GM12891 (cell line): ENCODE measurements at regions not wholly inside any gene's neighbourhood (a gene's known extent, or its start where the extent isn't known, plus 50 kb on each side); places are given as distances from the start of the nearest gene placed in this dataset.

Source experiments
- DNase-seq: peaks from one replicate; pipeline ENCODE4 v3.0.0; 2011; ENCODE audit warnings: low spot score; ENCODE audit not compliant: insufficient read length
- FAIRE-seq: peaks from 2 replicates; lab custom pipeline; 2011; peaks lifted over from hg19 to GRCh38; lab: Jason Lieb, UNC
- PAX5 ChIP-seq: IDR thresholded peaks from 2 replicates; pipeline ENCODE4 v1.6.1; 2011; ENCODE audit warnings: low read length, moderate library complexity, mild to moderate bottlenecking; ENCODE audit not compliant: insufficient read depth, severe bottlenecking
- POLR2A ChIP-seq: IDR thresholded peaks from 2 replicates; pipeline ENCODE4 v1.6.1; 2011; ENCODE audit warnings: low read depth, low read length, control low read depth
- POLR2AphosphoS5 ChIP-seq: IDR thresholded peaks from 2 replicates; pipeline ENCODE4 v1.6.1; 2011; ENCODE audit warnings: low read depth, low read length, control low read depth
- POU2F2 ChIP-seq: IDR thresholded peaks from 2 replicates; pipeline ENCODE4 v1.6.1; 2011; ENCODE audit warnings: low read depth, mild to moderate bottlenecking, control low read depth, low read length, moderate library complexity
- SPI1 ChIP-seq: IDR thresholded peaks from 2 replicates; pipeline ENCODE4 v1.6.1; 2011; ENCODE audit warnings: low read depth, low read length, control low read depth
- TAF1 ChIP-seq: IDR thresholded peaks from 2 replicates; pipeline ENCODE4 v1.6.1; 2011; ENCODE audit warnings: low read depth, low read length, control low read depth

GRCh38 chr6:147642458-147642857 lies 134.0 kb downstream of the SAMD5 start:
- no peak for TF ChIP-seq SPI1
- TF ChIP-seq POLR2A, result no peak
- TF ChIP-seq POU2F2, result no peak
- no peak for TF ChIP-seq TAF1
- no peak for TF ChIP-seq POLR2AphosphoS5
- no peak for TF ChIP-seq PAX5
- DNase-seq (no peak), FAIRE-seq (no peak)

GRCh38 chr6:147643341-147644200 lies 135.1 kb downstream of the SAMD5 start:
- DNase-seq (no peak), FAIRE-seq (no peak)
- TF ChIP-seq POLR2AphosphoS5, result no peak
- no peak for TF ChIP-seq PAX5
- TF ChIP-seq POLR2A, result no peak

- FAIRE-seq, result no peak
- TF ChIP-seq SPI1 (no peak), POLR2AphosphoS5 (no peak), PAX5 (no peak), POU2F2 (no peak), TAF1 (no peak), POLR2A (no peak)
- DNase-seq, result no peak
These were observed 140.4 kb downstream of the SAMD5 start for GRCh38 chr6:147648916-147649315.

GRCh38 chr6:147651249-147652063 lies 143.0 kb downstream of the SAMD5 start:
- no peak for FAIRE-seq
- no peak for TF ChIP-seq POLR2AphosphoS5
- no peak for TF ChIP-seq SPI1
- no peak for TF ChIP-seq POU2F2
- no peak for TF ChIP-seq PAX5
- no peak for TF ChIP-seq POLR2A
- TF ChIP-seq TAF1, result no peak
- no peak for DNase-seq

GRCh38 chr6:147653631-147654030 lies 145.1 kb downstream of the SAMD5 start:
- no peak for TF ChIP-seq PAX5
- FAIRE-seq (no peak), DNase-seq (no peak)

- DNase-seq, result no peak
- no peak for FAIRE-seq
- TF ChIP-seq POLR2AphosphoS5, result no peak
- no peak for TF ChIP-seq POU2F2
- no peak for TF ChIP-seq SPI1
- no peak for TF ChIP-seq PAX5
- TF ChIP-seq TAF1, result no peak
- TF ChIP-seq POLR2A, result no peak
These were observed 145.8 kb downstream of the SAMD5 start for GRCh38 chr6:147654103-147654845.

GRCh38 chr6:147660334-147661311 lies 152.1 kb downstream of the SAMD5 start:
- TF ChIP-seq POLR2AphosphoS5 (no peak), POU2F2 (no peak), TAF1 (no peak), POLR2A (no peak), PAX5 (no peak), SPI1 (no peak)
- no peak for FAIRE-seq
- DNase-seq, result no peak

- TF ChIP-seq POLR2AphosphoS5 (no peak), SPI1 (no peak), PAX5 (no peak)
- FAIRE-seq, result no peak
- no peak for DNase-seq
These were observed 154.2 kb downstream of the SAMD5 start for GRCh38 chr6:147662646-147663045.
